Heart right ventricle (tissue), 16 donors: ENCODE measurements at regions not wholly inside any gene's neighbourhood (a gene's known extent, or its start where the extent isn't known, plus 50 kb on each side); places are given as distances from the start of the nearest gene placed in this dataset.

Source experiments
- ATAC-seq, 8 donors: fragments of 200-7000 bp; cut with Tn5 transposase; one replicate each; pipeline ENCODE4 v1.9.1; 2020; ENCODE audit warnings: mild to moderate bottlenecking in 8 of 8, moderate library complexity in 8 of 8, moderate number of reproducible peaks in 1 of 8
- DNase-seq, 2 donors: peaks; one replicate each; pipeline ENCODE4 v3.0.0-alpha.2; 2020
- H3K27ac ChIP-seq, 10 donors: fragments of 200-600 bp; sonication (generic) in 2 of 10; one replicate each; pipeline versions ENCODE4 v1.5.0 to v1.8.0; 2020 to 2022; ENCODE audit warnings: mild to moderate bottlenecking in 3 of 10
- H3K27me3 ChIP-seq, 7 donors: fragments of 200-600 bp; one replicate each; pipeline ENCODE4 v1.8.0; 2021 to 2022; ENCODE audit warnings: mild to moderate bottlenecking in 2 of 7
- H3K36me3 ChIP-seq, 9 donors: fragments of 200-600 bp; sonication (generic) in 1 of 9; one replicate each; pipeline versions ENCODE4 v1.5.0 to v1.8.0; 2020 to 2022; ENCODE audit warnings: mild to moderate bottlenecking in 2 of 9
- H3K4me1 ChIP-seq, 9 donors: fragments of 200-600 bp; sonication (generic) in 1 of 9; one replicate each; pipeline versions ENCODE4 v1.5.0 to v1.8.0; 2020 to 2022; ENCODE audit warnings: mild to moderate bottlenecking in 4 of 9
- H3K4me3 ChIP-seq, 10 donors: fragments of 200-600 bp; sonication (generic) in 2 of 10; one replicate each; pipeline versions ENCODE4 v1.5.0 to v1.8.0; 2020 to 2022; ENCODE audit warnings: mild to moderate bottlenecking in 7 of 10, moderate library complexity in 2 of 10
- H3K9me3 ChIP-seq, 11 donors: fragments of 200-600 bp in 10 of 11; sonication (generic) in 2 of 11; one replicate each; pipeline versions ENCODE4 v1.5.0 to v1.8.0; 2013 to 2022; ENCODE audit warnings: mild to moderate bottlenecking in 2 of 11, control low read depth in 1 of 11, moderate library complexity in 1 of 11
- CTCF ChIP-seq, 9 donors: fragments of 200-600 bp; sonication (generic) in 2 of 9; IDR thresholded peaks; one replicate each; pipeline versions ENCODE4 v1.5.0 to v1.8.0; 2021 to 2022; ENCODE audit warnings: antibody characterized with exemption in 9 of 9, mild to moderate bottlenecking in 5 of 9, moderate library complexity in 1 of 9
- WGBS, 2 donors: extraction: QIAGEN DNeasy Blood & Tissue Kit; methylation state at CpG; one replicate each; pipeline ENCODE4 v1.1.7; 2013; ENCODE audit warnings: inconsistent platforms in 1 of 2; 5-methylcytosine and 5-hydroxymethylcytosine counted together
- intact Hi-C, 10 donors: fragments of 100-400 bp; cut with DNase I; formaldehyde crosslinking; loops; one replicate each; pipeline versions ENCODE4 v1.11.1 to v1.14.2; 2022
- donor health status: Arrhythmogenic right ventricular cardiomyopathy.
- donor health status: ischemic (EF 13 %, LVEDD 7.1; RV severe dilation, severe dysfunction).
- donor health status: healthy with polysubstance abuse.
- donor health status: DM: no; HTN: yes; CAD: no.
- donor health status: DM: no; HTN: no; CAD: no.
- donor health status: ischemic (EF 25% LVEDD 6.9; RV normal size, moderate dysfunction).
- donor health status: ischemic (EF 25% LVEDD 5.7; RV mildly dilated, moderate dysfunction).
- donor health status: healthy.
- donor health status: DM: yes; HTN: yes; CAD: no.
- donor health status: Ischemic cardiomyopathy.
- donor health status: ischemic (EF 35%, LVEDD 5.7; RV mildly dilated, moderate dysfunction).
- donor health status: nonischemic (EF 11% LVEDD 7.7; RV severe dilation, severe dysfunction).
- donor health status: DM: yes; HTN: yes; CAD: no.
- donor health status: PGD.
- donor health status: ischemic (EF 29% LVEDD 5.4; RV normal size, mild dysfunction).
- donor health status: nonischemic (EF 23%, LVEDD 6.1; RV moderate dilation, normal function).

GRCh38 chr2:12110481-12110880 is 364.0 kb downstream of the LPIN1 start:
- 89 to 94% methylated on average over 5 of the region's 5 CpGs for WGBS, 2 donors
- no peak for ATAC-seq
- DNase-seq: no peak
- H3K4me3 ChIP-seq: no peak overlapping the region
- no peaks in the 10 kb centered on the region for H3K9me3 ChIP-seq
- no peaks in the 10 kb centered on the region for H3K27me3 ChIP-seq
- peaks cover 0 to 26% (median 6%) of the 10 kb centered on the region in 9 donors for H3K4me1 ChIP-seq
- intact Hi-C loops: no loop called here
- no peaks in the 10 kb centered on the region for H3K36me3 ChIP-seq
- TF ChIP-seq CTCF (IDR thresholded peaks at IDR 0.05): no peak
- no peak overlapping the region for H3K27ac ChIP-seq

- Histone ChIP-seq H3K36me3 (no peaks in the 10 kb centered on the region), H3K27ac (no peak overlapping the region), H3K4me1 (peaks cover 0 to 8% (median under 1%) of the 10 kb centered on the region in 9 donors), H3K4me3 (no peak overlapping the region), H3K9me3 (no peaks in the 10 kb centered on the region), H3K27me3 (no peaks in the 10 kb centered on the region)
- intact Hi-C loops: no loop called here
- ATAC-seq: no peak
- WGBS, 2 donors: 82 to 87% methylated on average over 1 of the region's 1 CpG
- no peak for TF ChIP-seq CTCF (IDR thresholded peaks at IDR 0.05)
- DNase-seq: no peak
Observed at GRCh38 chr2:12113412-12113811, 367.0 kb downstream of the LPIN1 start.

- no peak for TF ChIP-seq CTCF (IDR thresholded peaks at IDR 0.05)
- H3K36me3 ChIP-seq: no peaks in the 10 kb centered on the region
- no peaks in the 10 kb centered on the region for H3K9me3 ChIP-seq
- intact Hi-C loops: no loop called here
- 55 to 58% methylated on average over 1 of the region's 1 CpG for WGBS, 2 donors
- no peaks in the 10 kb centered on the region for H3K27me3 ChIP-seq
- no peak overlapping the region for H3K27ac ChIP-seq
- no peak for ATAC-seq
- H3K4me1 ChIP-seq: peaks cover 0 to 6% (median 0%) of the 10 kb centered on the region in 9 donors
- H3K4me3 ChIP-seq: no peak overlapping the region
- no peak for DNase-seq
Observed at GRCh38 chr2:12114816-12115215, 368.4 kb downstream of the LPIN1 start.

GRCh38 chr2:12116228-12116750 is 369.9 kb downstream of the LPIN1 start:
- no peaks in the 10 kb centered on the region for H3K9me3 ChIP-seq
- H3K36me3 ChIP-seq: no peaks in the 10 kb centered on the region
- H3K4me1 ChIP-seq: no peaks in the 10 kb centered on the region
- H3K4me3 ChIP-seq: no peak overlapping the region
- intact Hi-C loops: no loop called here
- no peak for DNase-seq
- WGBS, 2 donors: 94 to 96% methylated on average over 7 of the region's 7 CpGs
- no peak overlapping the region for H3K27ac ChIP-seq
- TF ChIP-seq CTCF (IDR thresholded peaks at IDR 0.05): no peak
- H3K27me3 ChIP-seq: no peaks in the 10 kb centered on the region
- no peak for ATAC-seq
